Hepatocyte (in vitro differentiated cells): ENCODE measurements at regions not wholly inside any gene's neighbourhood (a gene's known extent, or its start where the extent isn't known, plus 50 kb on each side); places are given as distances from the start of the nearest gene placed in this dataset.

Source experiments
- EZH2phosphoT487 ChIP-seq: fragments of 200-600 bp; sonication (generic); IDR thresholded peaks from one replicate; pipeline ENCODE4 v1.6.1; 2018; ENCODE audit warnings: antibody characterized with exemption, mild to moderate bottlenecking, low read depth, moderate library complexity; ENCODE audit not compliant: unreplicated experiment, severe bottlenecking
- TF ChIP-seq, protein P1 (sequence below): fragments of 200-600 bp; sonication (generic); IDR thresholded peaks from 2 replicates; pipeline ENCODE4 v1.5.1; 2016; ENCODE audit warnings: antibody characterized with exemption, mild to moderate bottlenecking; ENCODE audit not compliant: poor library complexity

GRCh38 chrX:63032811-63033210, 318.3 kb downstream of the SPIN4 start:
- TF ChIP-seq, protein P1, sequence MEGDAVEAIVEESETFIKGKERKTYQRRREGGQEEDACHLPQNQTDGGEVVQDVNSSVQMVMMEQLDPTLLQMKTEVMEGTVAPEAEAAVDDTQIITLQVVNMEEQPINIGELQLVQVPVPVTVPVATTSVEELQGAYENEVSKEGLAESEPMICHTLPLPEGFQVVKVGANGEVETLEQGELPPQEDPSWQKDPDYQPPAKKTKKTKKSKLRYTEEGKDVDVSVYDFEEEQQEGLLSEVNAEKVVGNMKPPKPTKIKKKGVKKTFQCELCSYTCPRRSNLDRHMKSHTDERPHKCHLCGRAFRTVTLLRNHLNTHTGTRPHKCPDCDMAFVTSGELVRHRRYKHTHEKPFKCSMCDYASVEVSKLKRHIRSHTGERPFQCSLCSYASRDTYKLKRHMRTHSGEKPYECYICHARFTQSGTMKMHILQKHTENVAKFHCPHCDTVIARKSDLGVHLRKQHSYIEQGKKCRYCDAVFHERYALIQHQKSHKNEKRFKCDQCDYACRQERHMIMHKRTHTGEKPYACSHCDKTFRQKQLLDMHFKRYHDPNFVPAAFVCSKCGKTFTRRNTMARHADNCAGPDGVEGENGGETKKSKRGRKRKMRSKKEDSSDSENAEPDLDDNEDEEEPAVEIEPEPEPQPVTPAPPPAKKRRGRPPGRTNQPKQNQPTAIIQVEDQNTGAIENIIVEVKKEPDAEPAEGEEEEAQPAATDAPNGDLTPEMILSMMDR: no peak
- TF ChIP-seq EZH2phosphoT487: no peak
